ENCODE measurements at regions not wholly inside any gene's neighbourhood (a gene's known extent, or its start where the extent isn't known, plus 50 kb on each side); places are given as distances from the start of the nearest gene placed in this dataset.

- DNase-seq: no peak
Measured at GRCh38 chr2:133667968-133668367, 99.7 kb upstream of the NCKAP5 start.

GRCh38 chr2:133668547-133668946 lies 100.3 kb upstream of the NCKAP5 start:
- no peak for DNase-seq

DNA sequence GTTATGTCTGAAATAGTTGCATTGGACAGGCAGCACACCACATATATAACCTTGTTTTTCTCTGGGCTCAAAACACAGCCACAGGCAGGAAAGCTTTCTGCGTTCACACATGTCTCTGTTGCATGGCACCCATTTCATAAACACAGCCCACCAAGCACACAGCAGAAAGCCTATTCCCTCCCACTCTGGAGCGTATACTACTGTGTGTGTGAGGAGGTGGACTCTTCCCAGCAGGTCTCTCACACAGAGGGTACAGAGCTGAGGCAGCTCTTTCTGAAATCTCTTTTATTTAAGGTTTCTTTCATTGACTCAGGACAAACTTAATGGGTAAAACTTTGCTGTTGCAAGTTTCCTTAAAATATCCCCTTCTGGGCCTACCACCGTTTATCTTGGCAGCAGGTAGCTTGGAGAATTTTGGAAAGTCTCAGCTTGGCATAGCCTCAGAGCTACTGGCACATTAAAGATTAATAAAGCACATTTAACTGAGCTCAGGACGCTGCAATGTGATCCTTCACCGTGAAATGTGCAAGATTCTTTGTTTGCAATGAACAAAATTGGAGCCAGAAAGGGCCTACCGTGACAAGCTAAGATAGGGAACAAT lies 105.1 kb upstream of the NCKAP5 start:
- no peak for DNase-seq

DNA sequence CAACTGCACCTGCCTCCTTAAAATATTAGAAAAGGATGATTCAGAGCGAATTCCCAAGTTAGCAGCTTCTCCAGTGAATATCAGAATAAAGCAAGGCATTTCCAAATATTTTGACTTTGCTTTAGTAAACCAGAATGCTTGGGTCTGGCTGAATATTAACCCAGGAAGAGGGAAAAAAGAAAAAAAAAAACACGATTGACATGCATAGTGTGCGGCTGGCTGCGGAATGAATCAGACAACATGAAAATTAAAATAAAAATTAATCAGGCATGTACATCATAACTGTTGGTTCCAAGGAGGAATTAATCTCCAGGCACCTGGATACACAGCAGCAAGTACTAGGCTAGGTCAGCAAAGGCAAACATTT lies 105.8 kb upstream of the NCKAP5 start:
- DNase-seq: no peak

DNA sequence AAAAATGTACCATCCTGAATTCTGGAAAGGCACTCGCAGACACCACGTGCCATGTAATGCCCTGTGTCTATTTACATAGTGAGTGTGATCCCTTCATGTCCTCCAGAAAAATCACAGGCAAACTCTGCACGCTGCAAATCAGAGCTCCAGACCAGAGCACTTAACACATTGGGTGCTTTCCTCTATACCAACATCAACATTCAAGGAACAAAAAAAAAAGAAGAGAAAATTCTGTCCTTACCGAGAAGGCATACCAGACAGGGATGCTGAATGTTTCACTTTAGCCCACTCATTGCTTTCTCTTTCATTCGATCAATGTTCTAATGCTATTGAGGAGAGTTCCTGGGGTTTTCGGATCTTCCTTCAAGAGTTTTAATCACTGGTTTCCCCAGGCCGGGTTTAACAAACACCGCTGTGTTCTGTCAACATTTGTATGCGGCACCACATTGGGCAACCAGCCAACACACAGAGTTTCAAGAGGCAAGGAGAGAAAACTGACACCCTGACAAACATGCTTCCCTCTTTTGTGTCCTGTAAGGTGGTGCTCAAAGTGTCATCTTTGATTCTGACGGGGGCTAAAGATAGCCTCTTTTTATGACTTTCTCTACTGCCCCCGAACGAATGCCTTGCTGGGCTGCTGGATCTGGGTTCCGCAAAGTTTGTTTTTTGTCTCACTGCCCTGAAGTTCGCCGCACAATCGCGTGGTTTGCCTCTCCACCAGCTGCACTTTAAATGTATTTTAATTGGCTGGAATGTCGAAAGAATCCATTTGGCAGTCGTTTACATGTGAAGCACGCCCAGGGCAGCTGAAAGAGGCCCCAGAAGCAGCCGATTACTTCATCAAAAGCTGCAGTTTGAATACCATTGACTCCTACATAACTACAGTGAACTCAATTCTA lies 106.4 kb upstream of the NCKAP5 start:
- DNase-seq: no peak

DNA sequence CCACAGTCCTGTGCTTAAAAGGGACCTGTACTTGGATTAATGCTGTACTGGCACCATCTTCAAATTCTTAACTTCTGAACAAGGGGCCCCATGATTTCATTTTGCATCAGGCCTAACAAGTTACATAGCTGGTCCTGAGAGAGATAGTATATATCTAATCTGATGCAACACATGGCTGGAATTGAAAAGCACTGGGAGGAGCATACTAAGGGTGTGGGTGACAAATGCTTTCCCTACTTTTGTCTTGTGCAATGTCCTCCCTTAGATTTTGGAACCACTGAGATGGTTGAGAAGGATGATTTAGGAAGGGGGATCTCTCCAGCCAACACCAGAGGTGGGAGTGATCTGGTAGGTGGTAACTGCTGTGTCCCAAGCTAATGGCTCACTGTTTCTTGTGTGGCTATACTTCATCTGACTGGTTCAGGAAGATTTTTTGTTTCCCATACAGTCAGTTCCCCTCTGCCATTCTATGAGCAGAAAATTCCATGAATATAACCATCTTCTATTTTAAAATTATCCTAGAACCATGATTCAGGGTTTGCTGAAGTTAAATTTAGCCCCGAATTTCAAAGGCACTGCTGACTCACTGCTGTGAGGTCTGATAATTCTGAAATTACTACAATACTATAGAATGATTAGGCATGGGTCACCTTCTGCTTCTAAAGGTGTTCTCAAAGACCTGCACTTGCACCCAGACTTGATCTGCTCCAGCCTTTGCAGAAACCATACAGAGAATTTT lies 108.3 kb upstream of the NCKAP5 start:
- no peak for DNase-seq

DNA sequence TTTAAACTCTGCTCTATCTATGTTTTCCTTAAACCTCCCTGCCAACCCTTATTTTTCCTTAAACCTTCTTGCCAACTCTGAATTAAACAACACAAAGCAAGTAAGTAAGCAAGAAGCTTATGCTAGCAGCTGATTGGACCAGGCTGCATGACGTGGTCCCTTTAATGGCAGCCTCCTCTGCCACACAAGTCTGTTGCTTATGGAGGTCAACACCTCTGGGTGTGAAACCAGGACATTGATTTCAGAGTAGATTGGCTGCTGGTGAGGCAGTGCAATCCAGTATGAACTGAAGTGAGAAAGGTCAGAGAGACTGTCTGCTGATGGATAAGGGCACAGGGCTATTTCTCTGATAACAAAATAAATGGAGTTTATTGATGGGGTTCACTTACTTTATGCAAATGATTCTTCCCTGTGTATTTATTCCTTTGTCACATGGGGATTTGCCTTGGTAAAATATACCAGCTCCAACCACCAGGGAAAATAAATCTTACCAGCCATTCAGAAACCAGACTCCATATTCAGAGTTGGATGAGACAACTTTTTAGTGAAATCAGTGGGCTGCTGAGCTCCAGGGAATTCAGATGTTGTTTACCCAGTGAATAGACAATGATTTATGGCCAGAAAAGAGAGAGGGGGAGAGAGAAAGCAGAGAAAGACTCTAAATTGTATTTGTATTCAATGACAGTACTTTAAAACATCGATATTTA lies 112.2 kb upstream of the NCKAP5 start:
- DNase-seq: no peak

DNA sequence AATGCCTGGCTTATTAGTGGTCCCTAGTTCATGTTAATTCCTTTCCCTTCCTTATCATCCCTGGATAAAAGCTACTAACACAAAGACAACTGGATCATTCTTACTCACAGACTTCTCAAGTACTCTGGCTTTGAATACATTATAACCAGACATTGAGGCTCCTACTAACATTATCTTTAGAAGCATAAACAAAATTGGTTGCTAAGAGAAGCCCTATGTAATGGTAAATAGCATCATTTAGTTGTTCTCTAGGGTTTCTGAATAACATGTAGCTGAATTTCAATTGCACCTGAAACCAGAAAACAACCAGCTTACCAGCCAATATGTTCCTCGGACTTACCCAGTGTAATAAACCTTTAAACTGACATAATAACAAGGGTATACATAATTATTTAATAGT lies 114.1 kb upstream of the NCKAP5 start:
- DNase-seq: no peak

GRCh38 chr2:133682906-133683305 lies 114.6 kb upstream of the NCKAP5 start:
- DNase-seq: no peak

GRCh38 chr2:133685636-133686215 lies 117.5 kb upstream of the NCKAP5 start:
- DNase-seq: no peak

- DNase-seq: no peak
Measured at GRCh38 chr2:133690780-133691179, 122.5 kb upstream of the NCKAP5 start.

GRCh38 chr2:133691336-133691735 lies 123.1 kb upstream of the NCKAP5 start:
- no peak for DNase-seq

GRCh38 chr2:133705287-133705686 lies 137.0 kb upstream of the NCKAP5 start:
- no peak for DNase-seq

GRCh38 chr2:133710613-133711012 lies 142.3 kb upstream of the NCKAP5 start:
- no peak for DNase-seq

- no peak for DNase-seq
Measured at GRCh38 chr2:133711201-133711600, 142.9 kb upstream of the NCKAP5 start.

DNA sequence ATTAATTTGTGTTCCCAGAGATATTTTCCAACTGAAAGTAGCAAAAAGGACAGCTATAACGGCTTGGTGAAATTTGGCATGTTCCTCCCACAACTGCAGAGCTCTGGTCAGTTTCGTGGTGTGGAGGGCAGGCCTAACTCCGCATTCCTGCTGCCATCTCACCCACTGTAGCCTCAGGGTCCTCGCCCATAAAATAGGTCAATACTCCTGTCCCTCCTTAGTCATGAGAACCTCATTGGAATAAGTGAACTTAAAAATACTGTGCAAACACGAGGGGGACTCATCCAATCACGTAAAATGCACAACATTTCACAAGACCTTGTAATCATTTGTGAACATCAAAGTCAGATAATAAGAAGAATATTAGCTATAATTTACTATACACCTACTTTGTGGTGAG lies 143.5 kb upstream of the NCKAP5 start:
- no peak for DNase-seq

- no peak for DNase-seq
Measured at GRCh38 chr2:133712369-133712768, 144.1 kb upstream of the NCKAP5 start.

- no peak for DNase-seq
Measured at GRCh38 chr2:133713049-133713580, 144.9 kb upstream of the NCKAP5 start.

DNA sequence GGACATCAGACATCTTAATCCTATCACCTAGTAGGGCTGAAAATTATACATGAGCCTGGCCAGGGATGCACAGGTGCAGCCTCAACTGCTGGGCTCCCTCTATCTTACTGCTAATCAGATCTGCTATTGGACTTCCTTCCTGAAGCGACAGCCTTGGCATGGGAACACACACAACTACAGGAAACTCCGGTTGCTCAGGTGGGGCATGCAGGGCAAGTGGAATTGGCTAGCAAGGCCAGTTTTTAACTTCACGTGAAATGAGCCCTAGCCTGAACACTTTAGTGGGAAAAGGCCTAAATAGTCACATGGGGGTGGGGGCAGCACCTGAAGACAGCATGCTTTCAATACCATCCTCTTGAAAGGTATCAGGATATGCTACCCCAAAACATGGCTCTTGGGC lies 147.9 kb upstream of the NCKAP5 start:
- DNase-seq: no peak

DNA sequence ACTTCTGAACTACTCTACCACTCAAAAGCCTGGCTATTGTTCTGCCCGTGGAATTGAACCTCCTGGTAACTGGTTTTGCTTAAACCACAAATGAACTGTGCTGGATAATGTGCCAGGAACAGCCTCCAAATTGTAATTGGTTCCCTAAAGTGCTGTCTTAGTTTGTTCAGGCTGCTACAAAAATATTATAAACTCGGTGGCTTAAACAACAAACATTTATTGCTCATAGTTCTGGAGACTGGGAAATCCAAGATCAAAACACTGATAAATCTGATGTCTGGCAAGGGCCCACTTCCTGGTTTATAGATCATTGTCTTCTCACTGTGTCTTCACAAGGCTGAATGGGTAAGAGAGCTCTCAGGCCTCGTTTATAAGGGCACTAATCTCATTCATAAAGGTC lies 149.2 kb upstream of the NCKAP5 start:
- DNase-seq: no peak

DNA sequence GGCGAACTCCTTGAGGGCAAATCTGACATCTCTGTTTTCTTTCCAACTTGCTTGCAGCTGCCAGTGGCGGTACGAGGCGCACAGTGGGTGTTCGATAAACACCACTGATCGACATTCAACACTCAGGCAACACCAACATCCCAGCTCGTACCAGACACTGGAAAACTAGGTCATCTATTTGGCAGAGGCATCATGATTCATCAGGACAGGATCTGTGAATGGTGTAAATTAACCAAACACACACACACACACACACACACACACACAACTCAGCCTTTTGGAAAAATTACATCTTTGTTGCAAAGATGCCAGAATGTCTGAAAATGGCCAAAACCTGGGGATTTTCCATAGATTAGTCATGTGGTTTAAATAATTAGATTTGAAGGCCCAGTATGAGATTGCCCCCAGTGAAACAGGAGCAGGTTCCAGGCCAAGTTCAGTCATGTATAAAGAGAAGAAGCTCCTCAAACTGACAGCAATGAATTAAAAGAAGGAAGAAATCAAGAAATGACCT lies 150.5 kb upstream of the NCKAP5 start:
- DNase-seq: no peak

- no peak for DNase-seq
Measured at GRCh38 chr2:133720429-133720828, 152.2 kb upstream of the NCKAP5 start.
